ENCODE measurements at regions not wholly inside any gene's neighbourhood (a gene's known extent, or its start where the extent isn't known, plus 50 kb on each side); places are given as distances from the start of the nearest gene placed in this dataset.

DNA sequence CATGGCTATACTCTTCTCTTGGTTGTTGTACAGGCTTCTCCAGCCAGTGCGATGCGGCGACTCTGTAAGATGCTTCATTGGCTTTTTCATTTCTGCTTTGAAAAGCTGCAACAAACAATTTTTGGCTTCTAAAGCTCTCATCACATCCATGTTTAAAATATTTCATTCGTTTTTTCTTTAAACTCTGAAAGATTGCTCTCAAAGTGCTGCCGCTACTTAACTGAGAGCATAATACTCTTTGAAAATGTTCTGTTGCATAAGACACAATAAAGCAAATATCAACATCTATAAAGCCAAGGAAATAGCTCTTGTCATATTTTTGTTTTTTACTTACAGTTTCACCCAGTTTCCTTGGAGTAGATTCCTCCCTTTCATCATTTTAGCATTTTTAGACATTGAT, 468.3 kb downstream of the TBC1D22A start:
- Histone ChIP-seq H3K4me1 (no peaks in the 10 kb centered on the region), H3K36me3 (no peaks in the 10 kb centered on the region), H3K9me3 (peaks cover 0 to 32% (median 11%) of the 10 kb centered on the region in 12 donors), H3K27me3 (peaks cover 0 to 4% (median 0%) of the 10 kb centered on the region in 9 donors), H3K4me3 (no peak overlapping the region), H3K27ac (no peak overlapping the region)
- intact Hi-C loops (cut with DNase I) = no loop called here
- TF ChIP-seq CTCF (IDR thresholded peaks at IDR 0.05) (no peak), POLR2A (IDR thresholded peaks at IDR 0.05) (no peak)
- 88 to 91% (median 90%) methylated on average over 5 of the region's 5 CpGs for WGBS, 4 donors
- ATAC-seq = no peak
- DNase-seq = no peak

GRCh38 chr22:47230251-47230650, 467.8 kb downstream of the TBC1D22A start:
- no peak for DNase-seq
- ATAC-seq = no peak
- WGBS, 4 donors = 85 to 92% (median 87%) methylated on average over 7 of the region's 7 CpGs

GRCh38 chr22:47228767-47229166, 466.3 kb downstream of the TBC1D22A start:
- Histone ChIP-seq H3K4me1 (no peaks in the 10 kb centered on the region), H3K4me3 (no peak overlapping the region), H3K27me3 (peaks cover 0 to 4% (median 0%) of the 10 kb centered on the region in 9 donors), H3K27ac (no peak overlapping the region), H3K9me3 (peaks cover 0 to 25% (median 9%) of the 10 kb centered on the region in 12 donors), H3K36me3 (no peaks in the 10 kb centered on the region)
- DNase-seq (no peak), ATAC-seq (no peak)
- intact Hi-C loops (cut with DNase I) = no loop called here
- WGBS, 4 donors = 68 to 75% (median 70%) methylated on average over 3 of the region's 3 CpGs
- TF ChIP-seq POLR2A (IDR thresholded peaks at IDR 0.05) (no peak), CTCF (IDR thresholded peaks at IDR 0.05) (no peak)

More at GRCh38 chr22:47230251-47230650, 467.8 kb downstream of the TBC1D22A start:
- Histone ChIP-seq H3K36me3 (no peaks in the 10 kb centered on the region), H3K9me3 (peaks cover 0 to 32% (median 11%) of the 10 kb centered on the region in 12 donors), H3K4me1 (no peaks in the 10 kb centered on the region), H3K4me3 (no peak overlapping the region), H3K27me3 (peaks cover 0 to 4% (median 0%) of the 10 kb centered on the region in 9 donors), H3K27ac (no peak overlapping the region)
- TF ChIP-seq POLR2A (IDR thresholded peaks at IDR 0.05) = no peak
- no peak for TF ChIP-seq CTCF (IDR thresholded peaks at IDR 0.05)
- intact Hi-C loops (cut with DNase I) = no loop called here

GRCh38 chr22:47225931-47226633, 463.6 kb downstream of the TBC1D22A start:
- DNase-seq = no peak

More at GRCh38 chr22:47225931-47226633, 463.6 kb downstream of the TBC1D22A start:
- H3K27me3 ChIP-seq = peaks cover 0 to 4% (median 0%) of the 10 kb centered on the region in 9 donors
- intact Hi-C loops (cut with DNase I) = no loop called here
- H3K9me3 ChIP-seq = peaks cover 0 to 14% (median 0%) of the 10 kb centered on the region in 12 donors
- H3K27ac ChIP-seq = no peak overlapping the region
- TF ChIP-seq POLR2A (IDR thresholded peaks at IDR 0.05) (no peak), CTCF (IDR thresholded peaks at IDR 0.05) (no peak)
- H3K36me3 ChIP-seq = no peaks in the 10 kb centered on the region
- H3K4me3 ChIP-seq = no peak overlapping the region
- no peaks in the 10 kb centered on the region for H3K4me1 ChIP-seq
- 83 to 90% (median 85%) methylated on average over 11 to 15 of the region's 15 CpGs for WGBS, 4 donors
- no peak for ATAC-seq

Data from heart left ventricle (tissue), 16 donors.